Medulla oblongata (tissue), 1 donor: ENCODE measurements at regions not wholly inside any gene's neighbourhood (a gene's known extent, or its start where the extent isn't known, plus 50 kb on each side); places are given as distances from the start of the nearest gene placed in this dataset.

Experiments used
- DNase-seq: peaks from one replicate; pipeline ENCODE4 v3.0.0-alpha.2; 2015; ENCODE audit errors: extremely low spot score

DNA sequence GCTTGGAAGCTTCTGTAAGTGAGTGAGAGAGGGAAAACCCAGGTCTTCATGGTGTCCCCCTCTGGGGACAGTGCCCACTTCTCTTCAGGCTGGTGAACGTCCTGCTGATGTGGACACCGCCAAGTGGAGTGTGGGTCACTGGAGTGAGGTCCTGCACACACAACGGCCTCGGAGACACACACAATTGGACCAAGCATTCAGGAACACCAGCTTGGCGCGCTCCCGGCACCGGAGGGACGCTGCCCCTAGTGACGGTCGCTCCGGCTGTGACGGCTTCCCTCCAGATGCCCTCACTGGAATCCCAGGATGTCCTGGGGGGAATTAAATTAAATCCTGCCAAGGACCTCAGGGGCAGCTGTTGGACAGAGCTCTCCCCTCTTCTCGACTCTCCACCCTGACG lies 123.1 kb downstream of the ZNF664 start:
- DNase-seq, result no peak

DNA sequence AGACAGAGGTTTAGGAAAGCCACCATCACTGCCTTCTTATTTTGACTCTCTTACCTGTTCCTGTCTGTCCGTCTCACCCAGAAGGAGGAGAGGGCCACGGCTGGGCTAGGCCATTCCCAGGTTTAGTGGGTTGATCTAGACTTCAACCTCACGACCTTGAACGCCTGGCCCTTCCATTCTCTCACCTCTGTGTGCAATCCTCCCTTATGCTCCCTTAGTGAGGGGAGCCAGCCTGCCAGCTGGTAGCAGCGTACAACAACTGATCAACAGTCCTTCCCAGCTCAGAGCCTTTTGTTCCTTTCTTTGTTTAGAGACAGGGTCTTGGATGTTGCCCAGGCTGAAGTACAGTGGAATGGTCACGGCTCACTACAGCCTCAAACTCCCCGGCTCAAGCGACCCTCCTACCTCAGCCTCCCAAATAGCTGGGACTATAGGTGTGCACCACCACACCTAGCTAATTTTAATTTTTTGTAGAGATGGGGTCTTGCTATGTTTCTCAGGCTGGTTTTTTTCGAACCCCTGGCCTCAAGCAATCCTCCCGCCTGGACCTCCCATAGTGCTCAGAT lies 123.9 kb downstream of the ZNF664 start:
- no peak for DNase-seq

DNA sequence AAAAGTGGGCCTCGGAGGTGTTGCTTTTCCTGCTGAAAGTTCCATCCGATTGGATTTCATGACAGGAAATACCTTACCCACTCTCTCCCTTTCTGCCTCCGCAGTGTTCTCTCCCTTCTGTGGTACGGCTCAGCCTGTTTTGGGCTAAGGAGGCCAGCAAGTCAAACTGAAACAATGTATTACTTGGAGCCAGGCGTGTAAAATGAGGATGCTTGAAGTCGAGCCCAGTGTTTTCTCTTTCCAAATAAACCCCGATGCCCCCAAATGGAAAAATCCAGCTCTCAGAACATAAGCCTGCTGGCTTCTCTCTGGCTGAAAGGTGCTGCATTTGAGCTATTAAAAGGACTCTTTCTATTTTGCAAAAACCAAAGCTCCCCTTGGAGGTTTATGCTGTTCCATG lies 124.7 kb downstream of the ZNF664 start:
- DNase-seq, result peak; percentile 48

DNA sequence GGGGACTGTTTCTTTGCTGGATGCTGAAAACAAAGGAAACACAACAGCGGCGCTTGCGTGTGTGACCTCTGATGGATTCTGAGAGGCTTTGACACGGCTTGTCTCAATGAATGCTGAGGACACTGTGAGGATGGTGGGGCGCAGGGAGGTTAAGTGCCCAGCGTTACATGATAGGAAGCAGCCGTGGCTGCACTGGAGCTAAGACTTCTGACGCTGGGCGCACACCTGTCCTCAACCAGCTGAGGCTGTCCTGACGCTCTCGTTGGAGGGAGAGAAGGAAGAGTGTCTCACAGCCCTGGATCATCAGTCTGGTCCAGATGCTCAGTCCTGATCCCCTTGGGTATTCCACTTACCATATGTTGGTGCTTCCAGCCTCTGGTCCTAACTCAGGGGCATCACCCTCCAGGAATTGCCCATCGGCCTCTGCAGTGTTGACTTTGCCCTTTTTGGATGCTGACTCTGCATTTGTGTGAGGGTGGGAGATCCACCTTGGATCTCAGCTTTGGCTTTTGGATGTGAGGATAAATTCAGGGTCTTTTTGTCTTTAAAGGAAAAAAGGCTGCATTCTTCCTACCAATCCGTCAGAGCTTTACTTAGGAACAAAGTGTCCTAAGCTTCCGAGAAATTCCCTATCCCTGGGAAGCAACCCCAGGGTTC lies 125.2 kb downstream of the ZNF664 start:
- DNase-seq, result peak; percentile 20

- DNase-seq, result peak; percentile 69
Observed at GRCh38 chr12:124098887-124099286, 125.9 kb downstream of the ZNF664 start.

DNA sequence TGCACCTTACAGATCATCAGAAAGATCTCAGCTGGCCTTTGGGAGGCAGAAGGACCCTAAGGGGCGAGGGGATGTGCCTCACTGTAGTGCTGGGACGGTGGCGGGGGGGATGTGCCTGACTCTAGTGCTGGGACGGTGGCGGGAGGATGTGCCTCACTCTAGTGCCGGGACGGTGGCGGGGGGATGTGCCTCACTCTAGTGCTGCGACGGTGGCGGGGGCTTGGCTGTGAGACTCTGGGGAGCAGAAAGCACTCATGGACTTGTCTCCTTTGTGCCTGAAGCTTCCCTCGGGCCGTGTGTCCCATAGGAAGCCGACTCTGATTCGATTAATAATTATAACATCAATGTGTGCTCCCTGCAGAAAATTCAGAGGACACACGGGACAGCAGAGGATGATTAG lies 126.6 kb downstream of the ZNF664 start:
- no peak for DNase-seq

- no peak for DNase-seq
Observed at GRCh38 chr12:124100572-124101178, 127.7 kb downstream of the ZNF664 start.

DNA sequence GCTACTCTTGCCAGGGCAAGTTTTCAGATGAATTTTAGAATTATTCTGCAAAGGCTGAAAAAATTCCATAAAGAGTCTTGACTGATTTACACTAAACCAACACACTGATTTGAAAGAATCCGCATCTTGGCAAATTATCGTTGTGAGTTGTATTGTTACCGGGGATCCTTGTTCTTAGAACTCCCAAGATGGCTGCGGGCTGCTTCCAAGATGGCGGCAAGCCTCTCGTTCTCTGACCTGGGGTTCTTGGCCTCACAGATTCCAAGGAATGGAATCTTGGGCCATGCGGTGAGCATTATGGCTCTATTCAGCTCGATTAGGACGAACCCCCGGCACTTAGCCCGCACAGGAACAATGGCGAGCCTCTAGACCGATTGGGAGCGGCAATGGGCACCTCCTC lies 132.5 kb downstream of the ZNF664 start:
- DNase-seq, result no peak

GRCh38 chr12:124107351-124107750 lies 134.3 kb downstream of the ZNF664 start:
- no peak for DNase-seq

GRCh38 chr12:124109760-124110159 lies 136.7 kb downstream of the ZNF664 start:
- no peak for DNase-seq

- DNase-seq, result no peak
Observed at GRCh38 chr12:124110372-124110883, 137.4 kb downstream of the ZNF664 start.

GRCh38 chr12:124111006-124111405 lies 138.0 kb downstream of the ZNF664 start:
- DNase-seq, result no peak

- DNase-seq, result no peak
Observed at GRCh38 chr12:124114316-124114715, 141.3 kb downstream of the ZNF664 start.

DNA sequence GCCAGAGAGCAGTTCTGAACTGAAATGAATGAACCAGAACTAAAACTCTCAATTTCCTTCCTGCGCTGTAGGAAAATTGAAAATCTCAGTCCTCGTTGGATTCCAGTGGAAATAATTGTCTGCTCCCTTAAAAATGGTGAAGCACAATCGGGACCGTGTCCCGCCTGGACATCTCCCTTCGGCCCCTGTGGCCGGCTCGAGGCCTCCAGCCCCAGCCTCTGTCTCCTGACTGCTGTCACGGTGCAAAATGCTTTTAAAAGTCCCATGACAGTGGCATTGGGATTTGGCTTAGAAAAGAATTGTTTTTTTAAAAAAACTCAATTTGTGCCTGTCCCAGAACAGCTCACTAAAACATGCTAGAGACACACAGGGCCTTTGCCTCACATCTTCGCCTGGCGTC lies 142.5 kb downstream of the ZNF664 start:
- no peak for DNase-seq

GRCh38 chr12:124115976-124116690 lies 143.1 kb downstream of the ZNF664 start:
- no peak for DNase-seq

GRCh38 chr12:124120739-124121138 lies 147.7 kb downstream of the ZNF664 start:
- DNase-seq, result no peak

DNA sequence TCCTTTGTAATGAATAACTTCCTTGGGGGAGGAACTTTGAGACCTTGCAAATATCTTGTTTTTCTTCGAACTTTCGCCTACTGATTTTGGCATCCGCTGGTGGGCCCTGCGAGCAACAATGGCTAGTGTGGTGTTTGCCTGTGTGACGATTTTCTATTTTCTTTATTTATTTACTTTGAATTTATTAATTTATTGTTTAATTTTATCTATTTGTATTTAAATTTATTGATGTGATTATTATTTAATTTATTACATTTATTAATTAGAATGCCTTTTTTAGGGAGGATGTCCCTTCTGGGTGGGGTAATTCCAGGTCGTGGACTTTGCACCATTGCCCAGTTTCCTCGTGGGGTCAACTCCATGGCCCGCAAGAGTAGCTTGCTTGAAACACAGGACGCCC lies 149.7 kb downstream of the ZNF664 start:
- no peak for DNase-seq

DNA sequence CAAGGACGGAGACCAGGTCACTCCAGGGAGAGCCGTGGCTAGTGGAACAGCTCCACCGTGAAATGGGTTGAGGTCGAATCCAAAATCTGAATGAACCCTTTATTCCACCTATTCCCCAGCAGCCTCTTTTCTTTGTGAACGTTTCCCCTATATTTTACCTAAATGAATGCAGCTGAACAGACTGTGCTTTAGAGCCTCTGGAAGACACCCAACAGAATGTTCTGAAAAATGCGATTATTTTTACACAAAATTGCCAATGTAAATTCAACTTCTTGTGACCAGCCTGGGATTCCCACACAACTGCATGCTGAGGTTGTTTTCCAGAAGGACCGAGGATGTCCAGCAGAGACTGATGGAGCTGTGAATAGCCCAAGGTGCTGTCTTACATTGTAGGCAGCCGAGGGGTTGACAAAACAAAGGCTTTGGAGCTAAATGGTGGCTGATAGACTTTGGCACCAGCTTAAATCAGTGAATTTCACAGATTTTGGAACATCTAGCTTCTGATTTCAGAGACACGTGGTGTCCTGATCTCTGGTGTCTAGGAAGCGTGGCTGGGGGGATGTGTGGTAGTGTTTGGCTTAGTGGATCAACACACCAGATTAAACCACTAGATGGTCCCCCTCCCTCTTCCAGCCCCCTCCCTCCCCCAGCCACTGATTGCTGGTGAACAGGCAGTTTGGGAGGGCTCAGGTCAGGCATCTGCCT lies 150.4 kb downstream of the ZNF664 start:
- no peak for DNase-seq

- no peak for DNase-seq
Observed at GRCh38 chr12:124125203-124125871, 152.3 kb downstream of the ZNF664 start.

GRCh38 chr12:124126950-124127655 lies 154.1 kb downstream of the ZNF664 start:
- no peak for DNase-seq

DNA sequence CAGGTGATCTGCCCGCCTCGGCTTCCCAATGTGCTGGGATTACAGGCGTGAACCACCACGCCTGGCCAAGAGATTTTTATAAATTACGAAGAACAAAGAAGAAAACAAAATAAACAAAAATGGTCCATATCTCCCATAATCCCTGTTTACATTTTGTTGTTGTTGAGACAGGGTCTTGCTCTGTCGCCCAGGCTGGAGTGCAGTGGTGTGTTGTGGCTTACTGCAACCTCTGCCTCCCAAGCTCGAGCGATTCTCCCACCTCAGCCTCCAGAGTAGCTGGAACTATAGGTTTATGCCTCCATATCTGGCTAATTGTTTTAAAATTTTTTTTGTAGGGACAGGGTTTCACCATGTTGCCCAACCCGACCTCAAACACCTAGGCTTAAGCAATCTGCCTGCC lies 156.1 kb downstream of the ZNF664 start:
- no peak for DNase-seq
